ENCODE measurements at regions not wholly inside any gene's neighbourhood (a gene's known extent, or its start where the extent isn't known, plus 50 kb on each side); places are given as distances from the start of the nearest gene placed in this dataset.

GRCh38 chr10:43842072-43842471, 193.4 kb upstream of the ZNF32 start:
- TF ChIP-seq CTCF (optimal IDR thresholded peaks at IDR 0.05 in 1 of 3, IDR thresholded peaks at IDR 0.05 in 1 of 3, conservative IDR thresholded peaks at IDR 0.05 in 1 of 3; ENCODE audit: extremely low read depth in 1 of 3, insufficient read depth in 2 of 3, low read length in 3 of 3) (no peak), EZH2 (IDR thresholded peaks at IDR 0.05; ENCODE audit: low read length) (no peak)
